ENCODE measurements at regions not wholly inside any gene's neighbourhood (a gene's known extent, or its start where the extent isn't known, plus 50 kb on each side); places are given as distances from the start of the nearest gene placed in this dataset.

GRCh38 chr9:28882529-28882928, 1309.2 kb upstream of the C9orf72 start:
- TF ChIP-seq MAX (CRISPR knock-in tag; IDR thresholded peaks at IDR 0.05) (no peak), POLR2A (conservative IDR thresholded peaks at IDR 0.05) (no peak), MAFK (IDR thresholded peaks at IDR 0.05; ENCODE audit: low read length) (no peak), ZNF274 (IDR thresholded peaks at IDR 0.05; ENCODE audit: borderline replicate concordance, low read depth, low read length) (no peak), NR2F6 (CRISPR knock-in tag; IDR thresholded peaks at IDR 0.05) (no peak), YY1 (IDR thresholded peaks at IDR 0.05; ENCODE audit: borderline replicate concordance in 1 of 3, control insufficient read depth in 1 of 3, extremely low read depth in 1 of 3, insufficient read depth in 3 of 3, insufficient read length in 1 of 3, insufficient replicate concordance in 2 of 3, low read depth in 1 of 3, low read length in 2 of 3) (no peak), USF2 (CRISPR knock-in tag; IDR thresholded peaks at IDR 0.05) (no peak), E2F3 (CRISPR knock-in tag; IDR thresholded peaks at IDR 0.05) (no peak), TBP (optimal IDR thresholded peaks at IDR 0.05; ENCODE audit: low read depth, low read length) (no peak), EZH2 (IDR thresholded peaks at IDR 0.05; ENCODE audit: borderline replicate concordance, low read depth, low read length) (no peak), CBX1 (IDR thresholded peaks at IDR 0.05; ENCODE audit: low read depth) (no peak), SIX5 (IDR thresholded peaks at IDR 0.05; ENCODE audit: borderline replicate concordance in 1 of 2, insufficient read depth in 1 of 2, low read depth in 1 of 2, low read length in 2 of 2) (no peak)

Measured in K562 (cell line).